HG03432 (cell line): ENCODE measurements at regions not wholly inside any gene's neighbourhood (a gene's known extent, or its start where the extent isn't known, plus 50 kb on each side); places are given as distances from the start of the nearest gene placed in this dataset.

Experiments
- ATAC-seq: cut with Tn5 transposase; IDR thresholded peaks from one replicate; pipeline ENCODE4 v1.9.1; 2021; ENCODE audit warnings: mild to moderate bottlenecking, moderate library complexity; ENCODE audit not compliant: unreplicated experiment

- ATAC-seq: no peak
Measured at GRCh38 chr10:118979661-118980060, 49.9 kb upstream of the NANOS1 start.
